Heart left ventricle (tissue), 16 donors: ENCODE measurements at regions not wholly inside any gene's neighbourhood (a gene's known extent, or its start where the extent isn't known, plus 50 kb on each side); places are given as distances from the start of the nearest gene placed in this dataset.

Experiments used
- ATAC-seq, 4 donors: fragments of 200-7000 bp; cut with Tn5 transposase; one replicate each; pipeline ENCODE4 v1.9.1; 2020 to 2022; ENCODE audit warnings: moderate library complexity in 4 of 4, mild to moderate bottlenecking in 3 of 4, moderate number of reproducible peaks in 1 of 4
- DNase-seq, 5 donors: peaks; one replicate each; pipeline ENCODE4 v3.0.0-alpha.2; 2020
- H3K27ac ChIP-seq, 12 donors: fragments of 200-600 bp; sonication (generic) in 4 of 12; one replicate each; pipeline versions ENCODE4 v1.5.0 to v1.8.0; 2016 to 2022; ENCODE audit warnings: mild to moderate bottlenecking in 2 of 12
- H3K27me3 ChIP-seq, 9 donors: fragments of 200-600 bp; sonication (generic) in 2 of 9; one replicate each; pipeline versions ENCODE4 v1.5.1 to v1.8.0; 2016 to 2022; ENCODE audit warnings: mild to moderate bottlenecking in 3 of 9
- H3K36me3 ChIP-seq, 9 donors: fragments of 200-600 bp; sonication (generic) in 2 of 9; one replicate each; pipeline versions ENCODE4 v1.5.0 to v1.8.0; 2018 to 2022; ENCODE audit warnings: mild to moderate bottlenecking in 2 of 9
- H3K4me1 ChIP-seq, 12 donors: fragments of 200-600 bp; sonication (generic) in 4 of 12; one replicate each; pipeline versions ENCODE4 v1.5.0 to v1.8.0; 2016 to 2022; ENCODE audit warnings: mild to moderate bottlenecking in 3 of 12
- H3K4me3 ChIP-seq, 12 donors: fragments of 200-600 bp; sonication (generic) in 4 of 12; one replicate each; pipeline versions ENCODE4 v1.5.0 to v1.8.0; 2017 to 2022; ENCODE audit warnings: mild to moderate bottlenecking in 9 of 12, moderate library complexity in 4 of 12
- H3K9me3 ChIP-seq, 12 donors: fragments of 200-600 bp; sonication (generic) in 4 of 12; one replicate each; pipeline versions ENCODE4 v1.5.0 to v1.8.0; 2016 to 2022; ENCODE audit warnings: mild to moderate bottlenecking in 1 of 12
- POLR2A ChIP-seq, 2 donors: fragments of 450-650 bp; IDR thresholded peaks; one replicate each; pipeline ENCODE4 v1.6.1; 2017; ENCODE audit warnings: antibody characterized with exemption in 2 of 2, mild to moderate bottlenecking in 2 of 2, moderate library complexity in 2 of 2
- WGBS, 4 donors: extraction: QIAGEN DNeasy Blood & Tissue Kit in 2 of 4; methylation state at CpG; one replicate each; pipeline versions ENCODE4 v1.1.5 to v1.1.7; 2013 to 2018; 5-methylcytosine and 5-hydroxymethylcytosine counted together
- intact Hi-C, 10 donors: fragments of 100-400 bp; cut with DNase I; formaldehyde crosslinking; loops; one replicate each; pipeline versions ENCODE4 v1.11.1 to v1.14.2; 2022
- TF ChIP-seq, protein P1 (sequence below), 12 donors: fragments of 200-600 bp; sonication (generic) in 4 of 12; IDR thresholded peaks; one replicate each; pipeline versions ENCODE4 v1.5.0 to v1.8.0; 2018 to 2022; ENCODE audit warnings: antibody characterized with exemption in 12 of 12, mild to moderate bottlenecking in 5 of 12
- donor health status: ischemic (EF 13 %, LVEDD 7.1; RV severe dilation, severe dysfunction).
- donor health status: healthy with polysubstance abuse.
- donor health status: DM: no; HTN: yes; CAD: no.
- donor health status: DM: no; HTN: no; CAD: no.
- donor health status: ischemic (EF 25% LVEDD 6.9; RV normal size, moderate dysfunction).
- donor health status: ischemic (EF 25% LVEDD 5.7; RV mildly dilated, moderate dysfunction).
- donor health status: healthy.
- donor health status: DM: yes; HTN: yes; CAD: no.
- donor health status: ischemic (EF 35%, LVEDD 5.7; RV mildly dilated, moderate dysfunction).
- donor health status: nonischemic (EF 11% LVEDD 7.7; RV severe dilation, severe dysfunction).
- donor health status: DM: yes; HTN: yes; CAD: no.
- donor health status: PGD.
- donor health status: ischemic (EF 29% LVEDD 5.4; RV normal size, mild dysfunction).
- donor health status: nonischemic (EF 23%, LVEDD 6.1; RV moderate dilation, normal function).

DNA sequence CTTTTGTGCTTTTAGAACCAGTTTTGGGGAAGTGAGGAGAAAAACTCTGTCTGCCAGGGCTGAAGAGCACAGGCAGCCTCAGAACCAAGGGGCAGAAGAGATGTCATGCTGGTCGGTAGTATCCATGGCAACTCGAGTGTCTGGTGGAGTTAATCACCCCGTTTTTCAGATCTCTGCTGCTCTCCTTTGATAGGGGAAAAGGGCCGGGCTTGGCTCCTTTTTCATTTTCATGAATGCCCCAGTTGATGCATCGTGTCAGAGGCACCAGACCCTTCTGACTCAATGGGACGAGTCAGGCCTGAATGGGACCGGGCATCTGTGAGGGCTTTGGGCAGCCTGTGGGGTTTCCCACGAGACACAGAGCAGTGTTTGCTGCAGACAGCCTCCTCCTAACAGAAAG lies 304.6 kb downstream of the ABCC12 start:
- no peak for ATAC-seq
- Histone ChIP-seq H3K4me3 (no peak overlapping the region), H3K4me1 (no peaks in the 10 kb centered on the region), H3K27me3 (no peaks in the 10 kb centered on the region), H3K27ac (no peak overlapping the region), H3K36me3 (no peaks in the 10 kb centered on the region), H3K9me3 (no peaks in the 10 kb centered on the region)
- WGBS, 4 donors, result 56 to 66% (median 60%) methylated on average over 6 to 8 of the region's 8 CpGs
- intact Hi-C loops, result no loop called here
- DNase-seq, result no peak
- TF ChIP-seq, protein P1, sequence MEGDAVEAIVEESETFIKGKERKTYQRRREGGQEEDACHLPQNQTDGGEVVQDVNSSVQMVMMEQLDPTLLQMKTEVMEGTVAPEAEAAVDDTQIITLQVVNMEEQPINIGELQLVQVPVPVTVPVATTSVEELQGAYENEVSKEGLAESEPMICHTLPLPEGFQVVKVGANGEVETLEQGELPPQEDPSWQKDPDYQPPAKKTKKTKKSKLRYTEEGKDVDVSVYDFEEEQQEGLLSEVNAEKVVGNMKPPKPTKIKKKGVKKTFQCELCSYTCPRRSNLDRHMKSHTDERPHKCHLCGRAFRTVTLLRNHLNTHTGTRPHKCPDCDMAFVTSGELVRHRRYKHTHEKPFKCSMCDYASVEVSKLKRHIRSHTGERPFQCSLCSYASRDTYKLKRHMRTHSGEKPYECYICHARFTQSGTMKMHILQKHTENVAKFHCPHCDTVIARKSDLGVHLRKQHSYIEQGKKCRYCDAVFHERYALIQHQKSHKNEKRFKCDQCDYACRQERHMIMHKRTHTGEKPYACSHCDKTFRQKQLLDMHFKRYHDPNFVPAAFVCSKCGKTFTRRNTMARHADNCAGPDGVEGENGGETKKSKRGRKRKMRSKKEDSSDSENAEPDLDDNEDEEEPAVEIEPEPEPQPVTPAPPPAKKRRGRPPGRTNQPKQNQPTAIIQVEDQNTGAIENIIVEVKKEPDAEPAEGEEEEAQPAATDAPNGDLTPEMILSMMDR (IDR thresholded peaks at IDR 0.05), result no peak
- TF ChIP-seq POLR2A (IDR thresholded peaks at IDR 0.05), result no peak

DNA sequence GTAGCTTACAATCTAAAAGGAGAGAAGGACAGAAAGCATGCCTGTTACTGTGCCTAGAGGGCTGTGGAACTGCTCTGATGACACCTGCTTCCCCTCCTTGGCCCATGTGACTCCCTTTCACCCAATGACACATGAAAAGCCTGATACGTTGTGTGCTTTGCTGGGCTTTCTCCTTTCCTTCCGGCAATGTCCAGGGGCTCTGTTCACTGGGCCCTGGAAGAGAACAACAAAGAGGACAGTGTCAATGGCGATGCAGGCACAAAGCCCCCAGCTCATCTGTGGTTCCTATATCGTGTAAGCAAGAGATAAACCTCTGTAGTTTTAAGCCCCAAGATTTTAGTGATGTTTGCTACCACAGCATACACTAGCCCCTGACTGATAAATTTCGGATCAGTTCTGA lies 306.1 kb downstream of the ABCC12 start:
- Histone ChIP-seq H3K4me3 (no peak overlapping the region), H3K36me3 (no peaks in the 10 kb centered on the region), H3K27ac (no peak overlapping the region), H3K9me3 (no peaks in the 10 kb centered on the region), H3K27me3 (no peaks in the 10 kb centered on the region), H3K4me1 (no peaks in the 10 kb centered on the region)
- intact Hi-C loops, result loop anchor here in 1 of 10 donors (10.0 kb wide), 1 partner anchor 55 kb away; no protein-coding TSS in a partner anchor
- no peak for TF ChIP-seq POLR2A (IDR thresholded peaks at IDR 0.05)
- no peak for ATAC-seq
- no peak for DNase-seq
- WGBS, 4 donors, result 72 to 75% (median 74%) methylated on average over 5 of the region's 5 CpGs

DNA sequence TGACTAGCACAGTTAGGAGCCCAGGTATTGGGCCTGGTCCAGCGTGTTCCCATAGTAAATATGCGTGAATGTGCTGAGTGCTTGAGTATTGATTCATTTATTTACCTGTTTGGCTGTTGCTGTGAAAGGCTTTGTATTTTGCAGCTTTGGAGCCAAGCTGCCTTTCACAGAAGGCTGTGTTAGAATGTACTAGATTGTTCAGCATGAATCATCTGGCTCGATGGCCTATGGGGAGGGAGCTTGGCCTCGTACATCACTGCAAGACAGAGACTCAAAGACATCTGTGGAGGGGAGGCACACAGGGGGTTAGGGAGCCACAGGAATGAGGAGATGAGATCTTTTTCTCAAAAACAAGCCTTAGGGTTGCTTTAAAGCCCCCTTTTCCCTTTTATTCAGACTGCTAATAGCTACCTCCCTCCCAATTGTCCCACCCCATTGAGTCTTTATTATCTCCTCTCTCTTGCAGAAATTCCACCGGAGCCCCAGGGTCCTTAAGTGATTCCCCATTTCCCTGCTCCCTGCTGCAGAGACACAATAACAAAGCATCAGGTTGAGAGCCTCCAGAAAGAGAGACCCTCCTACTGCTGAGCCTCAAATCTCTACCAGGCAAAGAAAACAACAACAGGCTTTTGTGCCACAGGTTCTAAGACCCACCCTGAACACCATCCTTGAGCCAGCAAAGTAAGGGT lies 307.2 kb downstream of the ABCC12 start:
- intact Hi-C loops, result loop anchor here in 1 of 10 donors (10.0 kb wide), 1 partner anchor 56 kb away; no protein-coding TSS in a partner anchor
- no peak for ATAC-seq
- no peaks in the 10 kb centered on the region for H3K27me3 ChIP-seq
- H3K4me3 ChIP-seq, result no peak overlapping the region
- TF ChIP-seq POLR2A (IDR thresholded peaks at IDR 0.05), result no peak
- TF ChIP-seq, protein P1 (IDR thresholded peaks at IDR 0.05), result no peak
- no peaks in the 10 kb centered on the region for H3K4me1 ChIP-seq
- H3K27ac ChIP-seq, result no peak overlapping the region
- DNase-seq, result no peak
- H3K9me3 ChIP-seq, result no peaks in the 10 kb centered on the region
- WGBS, 4 donors, result 55 to 66% (median 60%) methylated on average over 5 of the region's 5 CpGs
- H3K36me3 ChIP-seq, result no peaks in the 10 kb centered on the region

DNA sequence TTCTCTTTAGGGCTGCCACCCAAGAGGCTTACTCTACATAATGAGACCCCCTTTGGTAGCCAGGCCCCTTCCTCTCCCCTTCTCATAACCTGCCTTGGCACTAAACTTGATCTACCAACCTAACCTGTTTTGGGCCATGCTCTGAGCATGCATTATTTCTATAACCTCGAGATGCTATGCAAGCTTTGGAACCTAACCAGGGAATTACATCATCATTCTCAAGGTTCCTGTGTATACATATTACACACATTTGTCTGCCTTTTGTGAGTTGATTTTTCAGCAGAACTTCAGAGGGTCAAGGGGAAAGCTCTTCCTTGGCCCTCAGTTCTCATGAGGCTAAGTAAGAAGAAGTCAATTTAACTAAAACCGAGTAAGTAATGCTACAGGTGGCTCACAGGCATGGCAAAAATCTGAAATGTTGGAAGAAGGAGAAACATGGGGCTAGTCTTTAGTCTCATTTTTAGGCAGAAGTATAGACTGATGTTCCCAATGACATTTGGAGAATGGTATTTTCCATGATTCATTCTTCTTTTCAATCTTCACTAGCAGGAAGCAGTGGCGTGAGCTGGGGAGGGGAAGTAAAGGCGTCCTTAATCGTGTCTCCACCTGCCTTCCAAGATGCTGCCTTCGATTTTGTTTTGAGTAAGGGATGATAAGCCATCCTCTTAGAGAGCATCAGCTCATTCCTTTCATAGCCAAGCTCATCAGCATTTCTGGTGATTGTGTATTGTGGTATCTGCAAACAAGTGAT lies 308.4 kb downstream of the ABCC12 start:
- H3K27me3 ChIP-seq, result no peaks in the 10 kb centered on the region
- intact Hi-C loops, result loop anchor here in 1 of 10 donors (10.0 kb wide), 1 partner anchor 57 kb away; no protein-coding TSS in a partner anchor
- DNase-seq, result no peak
- no peaks in the 10 kb centered on the region for H3K9me3 ChIP-seq
- TF ChIP-seq POLR2A (IDR thresholded peaks at IDR 0.05), result no peak
- TF ChIP-seq, protein P1 (IDR thresholded peaks at IDR 0.05), result no peak
- no peaks in the 10 kb centered on the region for H3K36me3 ChIP-seq
- no peak for ATAC-seq
- H3K4me1 ChIP-seq, result no peaks in the 10 kb centered on the region
- 63 to 70% (median 66%) methylated on average over 6 of the region's 6 CpGs for WGBS, 4 donors
- H3K4me3 ChIP-seq, result no peak overlapping the region
- no peak overlapping the region for H3K27ac ChIP-seq
